Chondrocyte (in vitro differentiated cells): ENCODE measurements at regions not wholly inside any gene's neighbourhood (a gene's known extent, or its start where the extent isn't known, plus 50 kb on each side); places are given as distances from the start of the nearest gene placed in this dataset.

Experiments
- DNase-seq: peaks from one replicate; pipeline ENCODE4 v3.0.0; 2021; ENCODE audit warnings: mixed read lengths, low spot score
- H3K27ac Mint-ChIP-seq: one replicate; pipeline ENCODE4 v1.8.0; 2021; ENCODE audit warnings: mild to moderate bottlenecking, moderate library complexity, mixed read lengths; ENCODE audit not compliant: unreplicated experiment
- H3K27me3 Mint-ChIP-seq: 2 replicates; pipeline ENCODE4 v1.8.0; 2021; ENCODE audit warnings: low read depth, mixed read lengths
- H3K36me3 Mint-ChIP-seq: 2 replicates; pipeline ENCODE4 v1.8.0; 2021; ENCODE audit warnings: low read depth, mixed read lengths
- H3K4me1 Mint-ChIP-seq: 2 replicates; pipeline ENCODE4 v1.8.0; 2021; ENCODE audit warnings: low read depth, mild to moderate bottlenecking, mixed read lengths
- H3K4me3 Mint-ChIP-seq: one replicate; pipeline ENCODE4 v1.8.0; 2021; ENCODE audit warnings: mild to moderate bottlenecking, moderate library complexity, mixed read lengths; ENCODE audit not compliant: unreplicated experiment
- H3K9me3 Mint-ChIP-seq: 2 replicates; pipeline ENCODE4 v1.8.0; 2021; ENCODE audit warnings: low read depth, mixed read lengths
- CTCF ChIP-seq: fragments of 200-600 bp; sonication (generic); IDR thresholded peaks from 2 replicates; pipeline ENCODE4 v1.5.0; 2021; ENCODE audit warnings: antibody characterized with exemption, mild to moderate bottlenecking, moderate library complexity

DNA sequence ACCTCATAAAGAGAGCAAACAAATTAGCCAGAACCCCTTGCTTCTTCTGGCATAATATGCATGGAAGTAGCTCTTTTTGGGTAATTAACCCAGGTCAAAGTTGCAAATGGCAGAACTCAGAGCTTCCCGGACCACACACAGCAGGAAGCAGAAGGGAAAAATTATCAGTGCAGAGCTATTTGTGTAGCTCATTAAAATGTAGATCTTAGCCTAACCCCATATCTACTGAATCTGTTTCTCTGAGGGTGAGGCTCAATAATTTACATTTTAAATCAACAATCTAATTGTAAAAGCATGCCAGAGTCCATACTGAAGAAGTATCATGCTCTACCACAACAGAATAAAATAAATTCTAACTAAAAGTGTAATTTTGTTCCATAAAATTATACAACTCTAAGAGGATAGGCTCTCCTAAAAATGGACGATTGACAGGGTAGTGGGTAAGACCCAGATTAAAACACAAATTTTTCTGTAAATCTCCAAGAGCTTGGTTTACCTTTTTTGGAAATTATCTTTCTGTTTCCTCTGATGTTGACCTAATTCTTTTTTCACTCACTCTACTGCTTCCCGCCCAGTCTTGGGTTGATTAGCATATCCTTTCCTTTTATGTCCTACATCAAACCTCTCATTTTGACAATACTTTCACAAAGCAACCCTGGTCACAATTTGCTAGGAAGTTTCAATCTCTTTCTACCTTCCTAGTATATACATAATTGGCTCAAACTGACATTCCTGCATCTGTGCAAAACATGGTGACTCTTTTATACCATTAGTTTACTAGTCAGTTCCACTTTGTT lies 213.3 kb upstream of the SLC16A7 start:
- DNase-seq: no peak
- H3K27ac Mint-ChIP-seq: no peak overlapping the region
- no peak for TF ChIP-seq CTCF
- H3K27me3 Mint-ChIP-seq: peaks cover 8% of the 10 kb centered on the region
- no peaks in the 10 kb centered on the region for H3K4me1 Mint-ChIP-seq
- H3K36me3 Mint-ChIP-seq: no peaks in the 10 kb centered on the region
- H3K4me3 Mint-ChIP-seq: no peak overlapping the region
- H3K9me3 Mint-ChIP-seq: no peaks in the 10 kb centered on the region

GRCh38 chr12:59381106-59381505 lies 214.7 kb upstream of the SLC16A7 start:
- no peaks in the 10 kb centered on the region for H3K36me3 Mint-ChIP-seq
- no peaks in the 10 kb centered on the region for H3K9me3 Mint-ChIP-seq
- DNase-seq: no peak
- H3K4me1 Mint-ChIP-seq: no peaks in the 10 kb centered on the region
- no peak overlapping the region for H3K27ac Mint-ChIP-seq
- H3K4me3 Mint-ChIP-seq: no peak overlapping the region
- H3K27me3 Mint-ChIP-seq: peaks cover 9% of the 10 kb centered on the region
- no peak for TF ChIP-seq CTCF

DNA sequence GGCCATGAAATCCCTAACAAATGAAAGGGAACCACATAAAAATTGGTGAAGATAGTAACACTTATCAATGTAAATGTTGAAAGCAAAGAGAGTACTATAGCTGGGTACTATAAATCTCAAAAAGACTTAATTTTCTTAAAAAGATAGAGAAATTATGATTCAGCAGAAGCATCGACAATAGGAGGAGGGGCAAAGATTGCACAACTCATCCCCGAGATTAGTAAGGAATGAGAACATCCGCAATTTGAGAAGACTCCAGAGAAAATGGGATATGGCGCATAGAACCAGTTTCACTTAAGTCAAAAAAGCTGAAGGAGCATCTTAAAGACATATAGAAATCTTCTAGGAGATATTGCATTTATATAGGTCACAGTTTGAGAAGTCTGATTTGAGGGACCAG lies 220.2 kb upstream of the SLC16A7 start:
- Mint-ChIP-seq H3K27me3 (peaks cover 14% of the 10 kb centered on the region), H3K4me3 (no peak overlapping the region), H3K9me3 (no peaks in the 10 kb centered on the region), H3K27ac (no peak overlapping the region), H3K4me1 (no peaks in the 10 kb centered on the region), H3K36me3 (no peaks in the 10 kb centered on the region)
- DNase-seq: no peak
- no peak for TF ChIP-seq CTCF

- Mint-ChIP-seq H3K9me3 (no peaks in the 10 kb centered on the region), H3K36me3 (no peaks in the 10 kb centered on the region), H3K4me1 (no peaks in the 10 kb centered on the region), H3K27me3 (peaks cover 11% of the 10 kb centered on the region), H3K27ac (no peak overlapping the region), H3K4me3 (no peak overlapping the region)
- TF ChIP-seq CTCF: no peak
- DNase-seq: no peak
Observed at GRCh38 chr12:59374783-59375182, 221.0 kb upstream of the SLC16A7 start.

GRCh38 chr12:59372956-59373355 lies 222.9 kb upstream of the SLC16A7 start:
- Mint-ChIP-seq H3K27ac (no peak overlapping the region), H3K36me3 (no peaks in the 10 kb centered on the region), H3K4me1 (no peaks in the 10 kb centered on the region), H3K27me3 (peaks cover 9% of the 10 kb centered on the region), H3K4me3 (no peak overlapping the region), H3K9me3 (no peaks in the 10 kb centered on the region)
- TF ChIP-seq CTCF: peak; percentile 78
- no peak for DNase-seq
